ENCODE measurements at regions not wholly inside any gene's neighbourhood (a gene's known extent, or its start where the extent isn't known, plus 50 kb on each side); places are given as distances from the start of the nearest gene placed in this dataset.
"Not testable (repeated sequence)": the region's sequence is repeated elsewhere in the genome, so short reads cannot be mapped to it uniquely, and the experiment has no call there.

DNA sequence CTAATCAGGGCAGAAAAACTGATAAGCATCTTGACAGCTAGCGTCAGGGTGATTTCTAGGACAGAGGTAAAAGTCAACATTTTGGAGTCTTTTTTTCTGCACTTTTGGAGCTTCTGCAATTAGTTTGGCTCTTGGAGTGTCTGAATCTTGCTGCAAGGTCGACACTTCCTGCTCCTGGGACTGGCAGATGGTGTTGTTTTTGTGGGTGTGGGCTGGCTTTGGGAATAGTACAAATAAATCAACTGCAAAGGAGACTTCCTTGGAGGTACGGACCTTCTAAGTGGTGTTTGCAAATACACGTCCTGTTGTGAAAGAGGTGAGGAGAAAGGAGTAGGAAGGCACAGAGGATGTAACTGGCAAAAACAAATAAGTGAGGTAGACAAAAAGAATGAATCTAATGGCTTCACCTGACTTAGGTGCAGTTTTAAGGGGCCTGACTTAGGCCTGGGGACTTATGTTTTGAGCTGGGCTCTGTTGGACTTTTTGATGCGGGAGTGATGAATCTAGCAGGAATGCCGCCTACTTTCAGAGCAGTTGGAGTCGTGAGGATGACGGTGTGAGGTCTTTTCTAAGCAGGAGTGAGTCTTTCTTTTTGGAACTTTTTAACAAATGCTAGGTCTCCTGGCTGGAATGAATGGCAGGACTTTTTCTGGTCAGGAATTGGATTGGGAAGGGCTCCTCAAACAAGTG, 195.1 kb downstream of the OTOP1 start:
- TF ChIP-seq, protein P1, sequence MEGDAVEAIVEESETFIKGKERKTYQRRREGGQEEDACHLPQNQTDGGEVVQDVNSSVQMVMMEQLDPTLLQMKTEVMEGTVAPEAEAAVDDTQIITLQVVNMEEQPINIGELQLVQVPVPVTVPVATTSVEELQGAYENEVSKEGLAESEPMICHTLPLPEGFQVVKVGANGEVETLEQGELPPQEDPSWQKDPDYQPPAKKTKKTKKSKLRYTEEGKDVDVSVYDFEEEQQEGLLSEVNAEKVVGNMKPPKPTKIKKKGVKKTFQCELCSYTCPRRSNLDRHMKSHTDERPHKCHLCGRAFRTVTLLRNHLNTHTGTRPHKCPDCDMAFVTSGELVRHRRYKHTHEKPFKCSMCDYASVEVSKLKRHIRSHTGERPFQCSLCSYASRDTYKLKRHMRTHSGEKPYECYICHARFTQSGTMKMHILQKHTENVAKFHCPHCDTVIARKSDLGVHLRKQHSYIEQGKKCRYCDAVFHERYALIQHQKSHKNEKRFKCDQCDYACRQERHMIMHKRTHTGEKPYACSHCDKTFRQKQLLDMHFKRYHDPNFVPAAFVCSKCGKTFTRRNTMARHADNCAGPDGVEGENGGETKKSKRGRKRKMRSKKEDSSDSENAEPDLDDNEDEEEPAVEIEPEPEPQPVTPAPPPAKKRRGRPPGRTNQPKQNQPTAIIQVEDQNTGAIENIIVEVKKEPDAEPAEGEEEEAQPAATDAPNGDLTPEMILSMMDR (IDR thresholded peaks at IDR 0.05; ENCODE audit: insufficient read depth, low read depth, low read length), result not testable (repeated sequence)
- not testable (repeated sequence) for TF ChIP-seq EZH2 (IDR thresholded peaks at IDR 0.05; ENCODE audit: insufficient read depth, low read length)
